ENCODE measurements at regions not wholly inside any gene's neighbourhood (a gene's known extent, or its start where the extent isn't known, plus 50 kb on each side); places are given as distances from the start of the nearest gene placed in this dataset.

DNA sequence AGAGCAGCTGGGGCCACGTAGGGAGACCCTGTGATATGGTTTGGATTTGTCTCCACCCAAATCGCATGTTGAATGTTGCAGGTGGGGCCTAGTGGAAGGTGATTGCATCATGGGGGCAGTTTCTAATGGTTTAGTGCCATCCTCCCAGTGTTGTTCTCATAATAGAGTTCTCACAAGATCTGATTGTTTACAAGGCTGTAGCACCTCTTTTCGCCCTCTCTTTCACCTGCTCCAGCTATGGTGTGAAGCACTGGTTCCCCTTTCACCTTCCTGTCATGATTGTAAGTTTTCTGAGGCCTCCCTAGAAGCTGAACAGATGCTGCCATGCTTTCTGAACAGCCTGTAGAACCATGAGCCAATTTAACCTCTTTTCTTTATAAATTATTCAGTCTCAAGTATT is 198.9 kb upstream of the CBLB start:
- TF ChIP-seq CTCF (conservative IDR thresholded peaks at IDR 0.05 in 1 of 2, IDR thresholded peaks at IDR 0.05 in 1 of 2; ENCODE audit: extremely low read depth in 1 of 2, insufficient read depth in 1 of 2, low read depth in 1 of 2, low read length in 2 of 2) = no peak
- no peak for TF ChIP-seq EZH2 (IDR thresholded peaks at IDR 0.05; ENCODE audit: borderline replicate concordance, low read length)

Measured in mammary epithelial cell (primary cell).